MM.1S (cell line): ENCODE measurements at regions not wholly inside any gene's neighbourhood (a gene's known extent, or its start where the extent isn't known, plus 50 kb on each side); places are given as distances from the start of the nearest gene placed in this dataset.

Experiments
- EZH2phosphoT487 ChIP-seq: fragments of 300-600 bp; sonication (generic); IDR thresholded peaks from 2 replicates; pipeline ENCODE4 v1.6.1; 2018; ENCODE audit warnings: antibody characterized with exemption, low read length
- TF ChIP-seq, protein P1 (sequence below): fragments of 300-600 bp; sonication (generic); IDR thresholded peaks from 2 replicates; pipeline ENCODE4 v1.5.1; 2016; ENCODE audit warnings: antibody characterized with exemption, low read length, mixed read lengths

DNA sequence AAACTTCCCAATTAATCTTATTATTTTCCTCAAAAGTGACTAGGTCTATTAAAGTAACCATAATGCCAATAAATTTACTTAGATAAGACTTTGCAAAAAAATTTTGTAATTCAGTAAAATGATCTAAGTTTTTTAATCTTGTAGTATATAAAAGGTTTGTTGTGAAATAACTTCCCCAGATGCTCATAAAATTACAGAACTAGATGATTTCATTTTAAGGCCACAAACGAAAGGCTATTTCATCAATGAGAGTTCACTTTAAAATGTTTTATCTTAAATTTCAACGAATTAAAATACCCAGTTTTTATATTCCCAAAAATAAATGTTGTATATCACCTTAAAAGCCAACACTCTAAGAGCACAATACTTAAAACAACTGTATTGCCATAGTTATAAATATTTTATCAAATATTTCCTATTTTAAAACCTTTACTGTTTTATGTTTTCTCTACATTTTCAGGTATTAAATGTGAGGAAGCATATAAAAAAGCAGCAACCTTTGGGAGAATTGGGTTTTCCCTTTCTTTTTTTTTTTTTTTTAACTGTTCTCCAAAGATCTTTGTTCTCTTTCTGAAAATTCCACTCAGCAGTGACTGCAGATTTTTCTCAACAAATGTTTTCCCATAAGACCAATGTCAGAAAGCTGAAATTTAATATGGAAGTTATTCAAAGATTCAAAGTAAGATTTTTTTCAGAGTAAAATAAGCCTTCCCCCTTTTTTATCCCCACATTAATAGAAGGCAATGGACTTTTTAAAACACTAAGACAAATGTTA lies 169.9 kb downstream of the CYB561 start:
- TF ChIP-seq, protein P1, sequence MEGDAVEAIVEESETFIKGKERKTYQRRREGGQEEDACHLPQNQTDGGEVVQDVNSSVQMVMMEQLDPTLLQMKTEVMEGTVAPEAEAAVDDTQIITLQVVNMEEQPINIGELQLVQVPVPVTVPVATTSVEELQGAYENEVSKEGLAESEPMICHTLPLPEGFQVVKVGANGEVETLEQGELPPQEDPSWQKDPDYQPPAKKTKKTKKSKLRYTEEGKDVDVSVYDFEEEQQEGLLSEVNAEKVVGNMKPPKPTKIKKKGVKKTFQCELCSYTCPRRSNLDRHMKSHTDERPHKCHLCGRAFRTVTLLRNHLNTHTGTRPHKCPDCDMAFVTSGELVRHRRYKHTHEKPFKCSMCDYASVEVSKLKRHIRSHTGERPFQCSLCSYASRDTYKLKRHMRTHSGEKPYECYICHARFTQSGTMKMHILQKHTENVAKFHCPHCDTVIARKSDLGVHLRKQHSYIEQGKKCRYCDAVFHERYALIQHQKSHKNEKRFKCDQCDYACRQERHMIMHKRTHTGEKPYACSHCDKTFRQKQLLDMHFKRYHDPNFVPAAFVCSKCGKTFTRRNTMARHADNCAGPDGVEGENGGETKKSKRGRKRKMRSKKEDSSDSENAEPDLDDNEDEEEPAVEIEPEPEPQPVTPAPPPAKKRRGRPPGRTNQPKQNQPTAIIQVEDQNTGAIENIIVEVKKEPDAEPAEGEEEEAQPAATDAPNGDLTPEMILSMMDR = no peak
- no peak for TF ChIP-seq EZH2phosphoT487
